H1 (cell line): ENCODE measurements at regions not wholly inside any gene's neighbourhood (a gene's known extent, or its start where the extent isn't known, plus 50 kb on each side); places are given as distances from the start of the nearest gene placed in this dataset.

Experiments used
- ASH2L ChIP-seq: fragments of 200-600, 300-600 bp; sonication (generic); IDR thresholded peaks from one replicate; pipeline ENCODE4 v1.7.1; 2017; ENCODE audit warnings: low read length
- CHD1 ChIP-seq: IDR thresholded peaks from 2 replicates; pipeline ENCODE4 v1.6.1; 2012; ENCODE audit warnings: low read depth, low read length, improper control_type of control experiment
- EP300 ChIP-seq, 2 experiments: IDR thresholded peaks; 1 replicate in 1 of 2; 2 replicates in 1 of 2; pipeline ENCODE4 v1.6.1; 2011 to 2012; ENCODE audit warnings: low read depth in 2 of 2, low read length in 2 of 2, mild to moderate bottlenecking in 2 of 2, borderline replicate concordance in 1 of 2, inconsistent platforms in 1 of 2, moderate library complexity in 1 of 2
- GABPA ChIP-seq: IDR thresholded peaks from 2 replicates; pipeline ENCODE4 v1.6.1; 2011; ENCODE audit warnings: mild to moderate bottlenecking, low read length, moderate library complexity, borderline replicate concordance; ENCODE audit not compliant: insufficient read depth
- JUN ChIP-seq: IDR thresholded peaks from 2 replicates; pipeline ENCODE4 v1.6.1; 2011; ENCODE audit warnings: low read depth, mild to moderate bottlenecking, improper control_type of control experiment, low read length
- SIRT6 ChIP-seq: IDR thresholded peaks from one replicate; pipeline ENCODE4 v1.7.1; 2012; ENCODE audit warnings: low read length, inconsistent platforms
- SP2 ChIP-seq: IDR thresholded peaks from 2 replicates; pipeline ENCODE4 v1.6.1; 2012; ENCODE audit warnings: mild to moderate bottlenecking, low read length, inconsistent platforms
- SRF ChIP-seq: IDR thresholded peaks from 2 replicates; pipeline ENCODE4 v1.6.1; 2011; ENCODE audit warnings: mild to moderate bottlenecking, low read depth, low read length, moderate library complexity
- YY1 ChIP-seq: IDR thresholded peaks from 2 replicates; pipeline ENCODE4 v1.6.1; 2011; ENCODE audit warnings: low read depth, mild to moderate bottlenecking, low read length
- TF ChIP-seq, protein P1 (sequence below): fragments of 300-600 bp; sonication (generic); IDR thresholded peaks from 2 replicates; pipeline ENCODE4 v1.7.1; 2012; ENCODE audit warnings: low read length, moderate library complexity, mild to moderate bottlenecking, inconsistent platforms; ENCODE audit not compliant: insufficient replicate concordance

DNA sequence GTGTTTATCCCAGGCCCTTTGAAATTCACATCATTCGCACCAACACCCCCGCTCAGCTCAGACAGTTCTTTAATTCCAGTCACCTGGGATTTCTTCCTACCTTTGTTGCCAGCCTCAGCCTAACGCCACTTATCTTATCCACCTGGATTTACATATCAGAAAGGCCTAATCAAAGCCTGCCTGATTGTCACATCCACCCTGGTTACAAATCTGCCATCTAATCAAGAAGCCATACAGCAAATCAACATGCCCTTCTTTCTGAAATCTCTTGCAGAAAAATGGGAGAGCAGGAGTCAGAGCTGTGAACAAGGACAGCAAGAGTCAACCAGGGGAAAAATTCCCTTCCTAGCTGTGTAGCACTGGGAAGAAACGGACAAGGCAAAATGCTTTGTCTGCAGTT is 173.2 kb upstream of the DAB1 start (continued):
- TF ChIP-seq, protein P1, sequence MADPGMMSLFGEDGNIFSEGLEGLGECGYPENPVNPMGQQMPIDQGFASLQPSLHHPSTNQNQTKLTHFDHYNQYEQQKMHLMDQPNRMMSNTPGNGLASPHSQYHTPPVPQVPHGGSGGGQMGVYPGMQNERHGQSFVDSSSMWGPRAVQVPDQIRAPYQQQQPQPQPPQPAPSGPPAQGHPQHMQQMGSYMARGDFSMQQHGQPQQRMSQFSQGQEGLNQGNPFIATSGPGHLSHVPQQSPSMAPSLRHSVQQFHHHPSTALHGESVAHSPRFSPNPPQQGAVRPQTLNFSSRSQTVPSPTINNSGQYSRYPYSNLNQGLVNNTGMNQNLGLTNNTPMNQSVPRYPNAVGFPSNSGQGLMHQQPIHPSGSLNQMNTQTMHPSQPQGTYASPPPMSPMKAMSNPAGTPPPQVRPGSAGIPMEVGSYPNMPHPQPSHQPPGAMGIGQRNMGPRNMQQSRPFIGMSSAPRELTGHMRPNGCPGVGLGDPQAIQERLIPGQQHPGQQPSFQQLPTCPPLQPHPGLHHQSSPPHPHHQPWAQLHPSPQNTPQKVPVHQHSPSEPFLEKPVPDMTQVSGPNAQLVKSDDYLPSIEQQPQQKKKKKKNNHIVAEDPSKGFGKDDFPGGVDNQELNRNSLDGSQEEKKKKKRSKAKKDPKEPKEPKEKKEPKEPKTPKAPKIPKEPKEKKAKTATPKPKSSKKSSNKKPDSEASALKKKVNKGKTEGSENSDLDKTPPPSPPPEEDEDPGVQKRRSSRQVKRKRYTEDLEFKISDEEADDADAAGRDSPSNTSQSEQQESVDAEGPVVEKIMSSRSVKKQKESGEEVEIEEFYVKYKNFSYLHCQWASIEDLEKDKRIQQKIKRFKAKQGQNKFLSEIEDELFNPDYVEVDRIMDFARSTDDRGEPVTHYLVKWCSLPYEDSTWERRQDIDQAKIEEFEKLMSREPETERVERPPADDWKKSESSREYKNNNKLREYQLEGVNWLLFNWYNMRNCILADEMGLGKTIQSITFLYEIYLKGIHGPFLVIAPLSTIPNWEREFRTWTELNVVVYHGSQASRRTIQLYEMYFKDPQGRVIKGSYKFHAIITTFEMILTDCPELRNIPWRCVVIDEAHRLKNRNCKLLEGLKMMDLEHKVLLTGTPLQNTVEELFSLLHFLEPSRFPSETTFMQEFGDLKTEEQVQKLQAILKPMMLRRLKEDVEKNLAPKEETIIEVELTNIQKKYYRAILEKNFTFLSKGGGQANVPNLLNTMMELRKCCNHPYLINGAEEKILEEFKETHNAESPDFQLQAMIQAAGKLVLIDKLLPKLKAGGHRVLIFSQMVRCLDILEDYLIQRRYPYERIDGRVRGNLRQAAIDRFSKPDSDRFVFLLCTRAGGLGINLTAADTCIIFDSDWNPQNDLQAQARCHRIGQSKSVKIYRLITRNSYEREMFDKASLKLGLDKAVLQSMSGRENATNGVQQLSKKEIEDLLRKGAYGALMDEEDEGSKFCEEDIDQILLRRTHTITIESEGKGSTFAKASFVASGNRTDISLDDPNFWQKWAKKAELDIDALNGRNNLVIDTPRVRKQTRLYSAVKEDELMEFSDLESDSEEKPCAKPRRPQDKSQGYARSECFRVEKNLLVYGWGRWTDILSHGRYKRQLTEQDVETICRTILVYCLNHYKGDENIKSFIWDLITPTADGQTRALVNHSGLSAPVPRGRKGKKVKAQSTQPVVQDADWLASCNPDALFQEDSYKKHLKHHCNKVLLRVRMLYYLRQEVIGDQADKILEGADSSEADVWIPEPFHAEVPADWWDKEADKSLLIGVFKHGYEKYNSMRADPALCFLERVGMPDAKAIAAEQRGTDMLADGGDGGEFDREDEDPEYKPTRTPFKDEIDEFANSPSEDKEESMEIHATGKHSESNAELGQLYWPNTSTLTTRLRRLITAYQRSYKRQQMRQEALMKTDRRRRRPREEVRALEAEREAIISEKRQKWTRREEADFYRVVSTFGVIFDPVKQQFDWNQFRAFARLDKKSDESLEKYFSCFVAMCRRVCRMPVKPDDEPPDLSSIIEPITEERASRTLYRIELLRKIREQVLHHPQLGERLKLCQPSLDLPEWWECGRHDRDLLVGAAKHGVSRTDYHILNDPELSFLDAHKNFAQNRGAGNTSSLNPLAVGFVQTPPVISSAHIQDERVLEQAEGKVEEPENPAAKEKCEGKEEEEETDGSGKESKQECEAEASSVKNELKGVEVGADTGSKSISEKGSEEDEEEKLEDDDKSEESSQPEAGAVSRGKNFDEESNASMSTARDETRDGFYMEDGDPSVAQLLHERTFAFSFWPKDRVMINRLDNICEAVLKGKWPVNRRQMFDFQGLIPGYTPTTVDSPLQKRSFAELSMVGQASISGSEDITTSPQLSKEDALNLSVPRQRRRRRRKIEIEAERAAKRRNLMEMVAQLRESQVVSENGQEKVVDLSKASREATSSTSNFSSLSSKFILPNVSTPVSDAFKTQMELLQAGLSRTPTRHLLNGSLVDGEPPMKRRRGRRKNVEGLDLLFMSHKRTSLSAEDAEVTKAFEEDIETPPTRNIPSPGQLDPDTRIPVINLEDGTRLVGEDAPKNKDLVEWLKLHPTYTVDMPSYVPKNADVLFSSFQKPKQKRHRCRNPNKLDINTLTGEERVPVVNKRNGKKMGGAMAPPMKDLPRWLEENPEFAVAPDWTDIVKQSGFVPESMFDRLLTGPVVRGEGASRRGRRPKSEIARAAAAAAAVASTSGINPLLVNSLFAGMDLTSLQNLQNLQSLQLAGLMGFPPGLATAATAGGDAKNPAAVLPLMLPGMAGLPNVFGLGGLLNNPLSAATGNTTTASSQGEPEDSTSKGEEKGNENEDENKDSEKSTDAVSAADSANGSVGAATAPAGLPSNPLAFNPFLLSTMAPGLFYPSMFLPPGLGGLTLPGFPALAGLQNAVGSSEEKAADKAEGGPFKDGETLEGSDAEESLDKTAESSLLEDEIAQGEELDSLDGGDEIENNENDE: no peak
- TF ChIP-seq SIRT6 (no peak), GABPA (no peak), EP300 (IDR thresholded peaks at IDR 0.05; ENCODE audit: borderline replicate concordance in 1 of 2, low read depth in 2 of 2, low read length in 2 of 2) (no peak), ASH2L (no peak), SP2 (no peak), JUN (no peak), YY1 (no peak), CHD1 (no peak), SRF (no peak)
